HEK293T (cell line): ENCODE measurements at regions not wholly inside any gene's neighbourhood (a gene's known extent, or its start where the extent isn't known, plus 50 kb on each side); places are given as distances from the start of the nearest gene placed in this dataset.

ENCODE experiments used
- ARNT ChIP-seq: fragments of 450-650 bp; IDR thresholded peaks from 2 replicates; pipeline ENCODE4 v1.6.1; 2017; ENCODE audit warnings: mild to moderate bottlenecking
- BHLHE40 ChIP-seq: fragments of 450-650 bp; IDR thresholded peaks from 2 replicates; pipeline ENCODE4 v1.6.1; 2016; ENCODE audit warnings: mild to moderate bottlenecking, moderate library complexity, borderline replicate concordance
- PKNOX1 ChIP-seq: fragments of 450-650 bp; IDR thresholded peaks from 2 replicates; pipeline ENCODE4 v1.6.1; 2016

GRCh38 chrX:131779741-131780140, 235.9 kb downstream of the OR13H1 start:
- TF ChIP-seq BHLHE40: no peak
- TF ChIP-seq PKNOX1: no peak
- TF ChIP-seq ARNT: no peak
